ENCODE measurements at regions not wholly inside any gene's neighbourhood (a gene's known extent, or its start where the extent isn't known, plus 50 kb on each side); places are given as distances from the start of the nearest gene placed in this dataset.

DNA sequence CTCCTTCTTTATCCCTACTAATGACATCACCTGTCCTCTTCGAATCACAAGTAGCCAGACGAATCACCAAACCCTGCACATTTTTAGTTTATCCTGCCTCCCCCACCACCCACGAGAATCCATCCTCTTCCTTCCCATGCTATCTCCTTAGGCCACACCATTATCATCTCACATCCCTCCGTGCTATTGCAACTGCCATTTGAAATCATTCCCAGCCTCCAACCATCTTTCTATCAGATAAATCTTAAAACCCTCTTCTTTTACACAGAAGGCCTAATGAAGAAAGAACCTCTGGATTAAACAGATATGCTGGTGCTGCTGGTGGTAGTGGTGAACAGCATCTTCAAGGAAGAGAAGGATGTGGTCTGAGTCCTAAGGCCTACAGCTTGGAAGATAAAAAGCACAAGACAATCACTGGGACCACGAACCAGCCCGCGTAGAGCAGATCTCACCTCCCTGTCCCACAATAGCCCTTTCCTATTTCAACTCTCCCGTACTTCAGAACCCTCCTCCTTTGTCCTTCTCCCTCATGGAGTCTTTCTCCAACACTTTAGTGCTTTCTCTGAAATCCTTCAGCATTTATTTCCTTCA is 403.1 kb downstream of the SFMBT2 start (continued):
- TF ChIP-seq, protein P1, sequence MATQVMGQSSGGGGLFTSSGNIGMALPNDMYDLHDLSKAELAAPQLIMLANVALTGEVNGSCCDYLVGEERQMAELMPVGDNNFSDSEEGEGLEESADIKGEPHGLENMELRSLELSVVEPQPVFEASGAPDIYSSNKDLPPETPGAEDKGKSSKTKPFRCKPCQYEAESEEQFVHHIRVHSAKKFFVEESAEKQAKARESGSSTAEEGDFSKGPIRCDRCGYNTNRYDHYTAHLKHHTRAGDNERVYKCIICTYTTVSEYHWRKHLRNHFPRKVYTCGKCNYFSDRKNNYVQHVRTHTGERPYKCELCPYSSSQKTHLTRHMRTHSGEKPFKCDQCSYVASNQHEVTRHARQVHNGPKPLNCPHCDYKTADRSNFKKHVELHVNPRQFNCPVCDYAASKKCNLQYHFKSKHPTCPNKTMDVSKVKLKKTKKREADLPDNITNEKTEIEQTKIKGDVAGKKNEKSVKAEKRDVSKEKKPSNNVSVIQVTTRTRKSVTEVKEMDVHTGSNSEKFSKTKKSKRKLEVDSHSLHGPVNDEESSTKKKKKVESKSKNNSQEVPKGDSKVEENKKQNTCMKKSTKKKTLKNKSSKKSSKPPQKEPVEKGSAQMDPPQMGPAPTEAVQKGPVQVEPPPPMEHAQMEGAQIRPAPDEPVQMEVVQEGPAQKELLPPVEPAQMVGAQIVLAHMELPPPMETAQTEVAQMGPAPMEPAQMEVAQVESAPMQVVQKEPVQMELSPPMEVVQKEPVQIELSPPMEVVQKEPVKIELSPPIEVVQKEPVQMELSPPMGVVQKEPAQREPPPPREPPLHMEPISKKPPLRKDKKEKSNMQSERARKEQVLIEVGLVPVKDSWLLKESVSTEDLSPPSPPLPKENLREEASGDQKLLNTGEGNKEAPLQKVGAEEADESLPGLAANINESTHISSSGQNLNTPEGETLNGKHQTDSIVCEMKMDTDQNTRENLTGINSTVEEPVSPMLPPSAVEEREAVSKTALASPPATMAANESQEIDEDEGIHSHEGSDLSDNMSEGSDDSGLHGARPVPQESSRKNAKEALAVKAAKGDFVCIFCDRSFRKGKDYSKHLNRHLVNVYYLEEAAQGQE (IDR thresholded peaks at IDR 0.05; ENCODE audit: low read depth) = no peak
- TF ChIP-seq EZH2 (IDR thresholded peaks at IDR 0.05) = no peak
- no peak for TF ChIP-seq SP1 (IDR thresholded peaks at IDR 0.05; ENCODE audit: low read depth)
- TF ChIP-seq EZH2phosphoT487 (IDR thresholded peaks at IDR 0.05; ENCODE audit: borderline replicate concordance) = no peak

DNA sequence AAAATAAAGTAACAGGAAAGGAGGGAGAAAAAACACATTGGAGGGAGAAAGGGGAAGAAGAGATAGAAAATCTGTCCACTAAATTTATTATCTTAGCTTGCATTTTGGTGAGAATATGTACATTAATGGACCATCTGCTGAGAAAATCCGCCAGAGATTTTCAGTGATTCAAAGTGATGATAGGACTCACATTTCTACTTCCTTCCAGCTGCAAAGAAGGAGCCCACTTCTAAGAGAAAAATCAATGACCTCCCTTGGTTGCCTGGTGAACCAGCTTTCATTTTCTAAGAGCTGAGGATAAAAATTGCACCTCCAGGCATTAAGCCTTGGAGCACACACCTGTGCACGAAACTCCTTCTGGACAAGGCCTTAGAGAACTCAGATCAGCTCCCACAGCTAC is 404.3 kb downstream of the SFMBT2 start:
- Histone ChIP-seq H3K79me2 (ENCODE audit: insufficient read depth, low read length) (no peaks in the 10 kb centered on the region), H3K4me2 (ENCODE audit: low read length) (no peak overlapping the region), H2AFZ (ENCODE audit: low read depth, low read length, poor library complexity, severe bottlenecking) (no peak overlapping the region), H3K4me3 (replicated peaks in 1 of 2; ENCODE audit: low read depth in 1 of 2, low read length in 2 of 2) (no peak overlapping the region), H3K36me3 (ENCODE audit: control insufficient read depth in 1 of 2, insufficient read depth in 2 of 2, low read length in 2 of 2) (no peaks in the 10 kb centered on the region), H3K27ac (ENCODE audit: low read depth, low read length) (no peak overlapping the region), H3K9ac (ENCODE audit: low read length) (no peak overlapping the region), H3K27me3 (ENCODE audit: insufficient read depth, low read length) (no peaks in the 10 kb centered on the region; the same call in 1 of the 2 replicates), H3K4me1 (ENCODE audit: control insufficient read depth in 1 of 2, insufficient read depth in 2 of 2, low read length in 2 of 2) (no peaks in the 10 kb centered on the region), H3K9me2 (ENCODE audit: insufficient read depth) (no peaks in the 10 kb centered on the region), H4K20me1 (ENCODE audit: insufficient read depth) (no peaks in the 10 kb centered on the region), H3K9me3 (ENCODE audit: control insufficient read depth in 1 of 2, insufficient read depth in 1 of 2, low read depth in 1 of 2, low read length in 2 of 2) (no peaks in the 10 kb centered on the region)
- intact Hi-C loops (cut with micrococcal nuclease) = no loop called here
- ChIA-PET CTCF (no interaction called here), RAD21 (ENCODE audit: low non-redundant PET in 1 of 2, low total read pairs in 2 of 2, uncharacterized antibody in 2 of 2, unreplicated experiment in 2 of 2) (no interaction called here), POLR2A (no interaction called here)
- no peak for DNase-seq (ENCODE audit: low read depth, low spot score)
- no peak for TF ChIP-seq JUND (IDR thresholded peaks at IDR 0.05)
- TF ChIP-seq ZNF274 (IDR thresholded peaks at IDR 0.05; ENCODE audit: low read depth, low read length) = no peak
- TF ChIP-seq CEBPB (IDR thresholded peaks at IDR 0.05; ENCODE audit: low read depth) = no peak
- no peak for TF ChIP-seq POLR2AphosphoS5 (IDR thresholded peaks at IDR 0.05; ENCODE audit: low read depth, low read length)
- no peak for TF ChIP-seq CBX3 (IDR thresholded peaks at IDR 0.05; ENCODE audit: low read depth)
- no peak for TF ChIP-seq SIN3A (IDR thresholded peaks at IDR 0.05; ENCODE audit: low read depth)
- TF ChIP-seq, protein P1 (IDR thresholded peaks at IDR 0.05; ENCODE audit: low read depth) = no peak
- TF ChIP-seq POLR2A (IDR thresholded peaks at IDR 0.05; ENCODE audit: borderline replicate concordance, extremely low read depth, insufficient read depth, insufficient read length) = no peak
- TF ChIP-seq, protein P2, sequence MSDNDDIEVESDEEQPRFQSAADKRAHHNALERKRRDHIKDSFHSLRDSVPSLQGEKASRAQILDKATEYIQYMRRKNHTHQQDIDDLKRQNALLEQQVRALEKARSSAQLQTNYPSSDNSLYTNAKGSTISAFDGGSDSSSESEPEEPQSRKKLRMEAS (IDR thresholded peaks at IDR 0.05) = no peak
- no peak for TF ChIP-seq EZH2phosphoT487 (IDR thresholded peaks at IDR 0.05; ENCODE audit: borderline replicate concordance)
- ATAC-seq = no peak
- no TSS peak for BruUV-seq (replicated peaks)

All from HCT116 (cell line).